Type B pancreatic cell (in vitro differentiated cells): ENCODE measurements at regions not wholly inside any gene's neighbourhood (a gene's known extent, or its start where the extent isn't known, plus 50 kb on each side); places are given as distances from the start of the nearest gene placed in this dataset.
"Not testable (repeated sequence)": the region's sequence is repeated elsewhere in the genome, so short reads cannot be mapped to it uniquely, and the experiment has no call there.

Experiments used
- DNase-seq: peaks from one replicate; pipeline ENCODE4 v3.0.0; 2021; ENCODE audit warnings: mixed read lengths; ENCODE audit not compliant: unreplicated experiment; ENCODE audit errors: extremely low spot score
- H3K27ac Mint-ChIP-seq: 2 replicates; pipeline ENCODE4 v1.8.0; 2021; ENCODE audit warnings: mild to moderate bottlenecking, mixed read lengths
- H3K27me3 Mint-ChIP-seq: 2 replicates; pipeline ENCODE4 v1.8.0; 2021; ENCODE audit warnings: mixed read lengths
- H3K36me3 Mint-ChIP-seq: 2 replicates; pipeline ENCODE4 v1.8.0; 2021; ENCODE audit warnings: mixed read lengths
- H3K4me1 Mint-ChIP-seq: one replicate; pipeline ENCODE4 v1.8.0; 2021; ENCODE audit warnings: mixed read lengths; ENCODE audit not compliant: unreplicated experiment
- H3K4me3 Mint-ChIP-seq: 2 replicates; pipeline ENCODE4 v1.8.0; 2021; ENCODE audit warnings: mild to moderate bottlenecking, mixed read lengths
- H3K9me3 Mint-ChIP-seq: 2 replicates; pipeline ENCODE4 v1.8.0; 2021; ENCODE audit warnings: mixed read lengths
- TF ChIP-seq, protein P1 (sequence below): fragments of 200-600 bp; sonication (generic); conservative IDR thresholded peaks from 2 replicates; pipeline ENCODE4 v1.5.0; 2021; ENCODE audit warnings: antibody characterized with exemption, mild to moderate bottlenecking

DNA sequence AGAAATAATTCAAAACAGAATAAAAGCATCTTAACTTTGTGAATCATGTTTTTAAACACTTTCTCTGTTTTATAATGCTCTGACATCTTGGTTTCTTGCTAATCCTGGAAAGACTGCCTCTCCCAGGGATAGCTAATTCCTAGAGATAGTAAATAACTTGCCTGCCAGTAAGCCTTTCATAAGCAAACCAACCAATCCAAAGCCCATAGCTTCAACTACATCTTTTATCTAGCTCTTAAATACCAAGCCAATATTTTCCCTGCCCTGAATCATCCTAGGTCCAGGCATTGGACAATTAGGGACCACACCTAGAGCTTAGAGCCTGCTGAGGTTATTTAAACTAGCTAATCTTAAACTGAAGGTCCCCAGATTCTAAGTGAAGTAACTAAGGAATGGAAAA lies 223.7 kb upstream of the DIPK2B start:
- no peak overlapping the region for H3K4me3 Mint-ChIP-seq
- H3K36me3 Mint-ChIP-seq = no peaks in the 10 kb centered on the region
- no peaks in the 10 kb centered on the region for H3K9me3 Mint-ChIP-seq
- H3K4me1 Mint-ChIP-seq = no peaks in the 10 kb centered on the region
- DNase-seq = no peak
- TF ChIP-seq, protein P1, sequence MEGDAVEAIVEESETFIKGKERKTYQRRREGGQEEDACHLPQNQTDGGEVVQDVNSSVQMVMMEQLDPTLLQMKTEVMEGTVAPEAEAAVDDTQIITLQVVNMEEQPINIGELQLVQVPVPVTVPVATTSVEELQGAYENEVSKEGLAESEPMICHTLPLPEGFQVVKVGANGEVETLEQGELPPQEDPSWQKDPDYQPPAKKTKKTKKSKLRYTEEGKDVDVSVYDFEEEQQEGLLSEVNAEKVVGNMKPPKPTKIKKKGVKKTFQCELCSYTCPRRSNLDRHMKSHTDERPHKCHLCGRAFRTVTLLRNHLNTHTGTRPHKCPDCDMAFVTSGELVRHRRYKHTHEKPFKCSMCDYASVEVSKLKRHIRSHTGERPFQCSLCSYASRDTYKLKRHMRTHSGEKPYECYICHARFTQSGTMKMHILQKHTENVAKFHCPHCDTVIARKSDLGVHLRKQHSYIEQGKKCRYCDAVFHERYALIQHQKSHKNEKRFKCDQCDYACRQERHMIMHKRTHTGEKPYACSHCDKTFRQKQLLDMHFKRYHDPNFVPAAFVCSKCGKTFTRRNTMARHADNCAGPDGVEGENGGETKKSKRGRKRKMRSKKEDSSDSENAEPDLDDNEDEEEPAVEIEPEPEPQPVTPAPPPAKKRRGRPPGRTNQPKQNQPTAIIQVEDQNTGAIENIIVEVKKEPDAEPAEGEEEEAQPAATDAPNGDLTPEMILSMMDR = no peak
- H3K27me3 Mint-ChIP-seq = no peaks in the 10 kb centered on the region
- H3K27ac Mint-ChIP-seq = peak overlapping the region; percentile 27

DNA sequence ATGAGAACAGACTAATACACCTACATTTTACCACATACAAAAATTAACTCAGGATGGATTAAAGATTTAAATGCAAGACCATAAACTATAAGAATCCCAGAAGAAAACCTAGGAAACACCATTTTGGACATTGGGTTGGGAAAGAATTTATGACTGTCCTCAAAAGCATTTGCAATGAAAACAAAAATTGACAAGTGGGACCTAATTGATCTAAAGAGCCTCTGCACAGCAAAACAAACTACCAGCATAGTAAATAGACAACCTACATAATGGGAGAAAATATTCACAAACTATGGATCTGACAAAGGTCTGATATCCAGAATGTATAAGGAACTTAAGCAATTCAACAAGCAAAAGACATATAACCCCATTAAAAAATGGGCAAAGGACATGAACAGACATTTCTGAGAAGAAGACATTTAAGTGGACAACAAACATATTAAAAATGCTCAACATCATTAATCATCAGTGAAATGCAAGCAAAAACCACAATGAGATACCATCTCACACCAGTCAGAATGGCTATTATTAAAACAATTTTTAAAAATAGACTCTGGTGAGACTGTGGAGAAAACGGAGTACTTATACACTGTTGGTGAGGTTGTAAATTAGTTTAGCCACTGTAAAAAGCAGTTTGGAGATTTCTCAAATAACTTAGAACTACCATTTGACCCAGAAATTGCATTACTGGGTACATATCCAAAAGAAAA lies 221.7 kb upstream of the DIPK2B start:
- Mint-ChIP-seq H3K27ac (no peak overlapping the region), H3K9me3 (no peaks in the 10 kb centered on the region), H3K36me3 (no peaks in the 10 kb centered on the region), H3K4me3 (no peak overlapping the region), H3K27me3 (no peaks in the 10 kb centered on the region), H3K4me1 (no peaks in the 10 kb centered on the region)
- TF ChIP-seq, protein P1 = no peak
- no peak for DNase-seq

DNA sequence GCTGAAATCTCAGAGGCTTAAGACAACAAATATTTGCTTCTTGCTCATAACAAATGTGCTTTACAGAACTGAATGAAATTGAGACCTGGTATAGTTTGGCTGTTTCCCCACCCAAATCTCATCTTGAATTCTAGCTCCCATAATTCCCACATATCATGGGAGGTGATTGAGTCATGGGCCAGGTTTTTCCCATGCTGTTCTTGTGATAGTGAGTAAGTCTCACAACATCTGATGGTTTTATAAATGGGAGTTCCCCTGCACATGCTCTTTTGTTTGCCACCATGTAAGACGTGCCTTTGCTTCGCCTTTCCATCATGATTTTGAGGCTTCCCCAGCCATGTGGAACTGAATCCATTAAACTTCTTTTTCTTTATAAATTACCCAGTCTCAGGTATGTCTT lies 221.1 kb upstream of the DIPK2B start:
- Mint-ChIP-seq H3K4me1 (no peaks in the 10 kb centered on the region), H3K27ac (no peak overlapping the region), H3K4me3 (no peak overlapping the region), H3K36me3 (no peaks in the 10 kb centered on the region), H3K9me3 (no peaks in the 10 kb centered on the region), H3K27me3 (no peaks in the 10 kb centered on the region)
- TF ChIP-seq, protein P1 = no peak
- DNase-seq = no peak

DNA sequence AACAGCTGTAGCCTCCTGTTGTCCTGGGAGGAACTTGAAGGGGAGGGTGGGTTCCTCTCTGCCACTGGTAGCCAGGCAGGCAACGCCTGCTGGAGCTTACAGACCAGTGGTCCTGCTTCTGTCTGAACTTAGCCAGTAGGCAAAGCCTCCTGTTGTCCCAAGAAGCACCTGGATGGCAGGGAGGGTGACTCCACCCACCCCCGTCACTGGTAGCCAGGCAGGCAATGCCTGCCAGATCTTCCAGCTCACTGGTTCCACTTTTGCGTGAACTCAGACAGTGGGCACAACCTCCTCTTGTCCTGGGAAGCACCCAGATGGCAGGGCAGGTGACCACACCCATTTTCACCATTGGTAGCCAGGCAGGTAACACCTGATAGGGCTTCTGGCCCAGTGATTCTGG lies 203.5 kb upstream of the DIPK2B start:
- no peaks in the 10 kb centered on the region for H3K36me3 Mint-ChIP-seq
- TF ChIP-seq, protein P1 = no peak
- H3K4me3 Mint-ChIP-seq = no peak overlapping the region
- no peaks in the 10 kb centered on the region for H3K9me3 Mint-ChIP-seq
- no peaks in the 10 kb centered on the region for H3K27me3 Mint-ChIP-seq
- DNase-seq = no peak
- H3K4me1 Mint-ChIP-seq = peaks cover 5% of the 10 kb centered on the region
- H3K27ac Mint-ChIP-seq = no peak overlapping the region

DNA sequence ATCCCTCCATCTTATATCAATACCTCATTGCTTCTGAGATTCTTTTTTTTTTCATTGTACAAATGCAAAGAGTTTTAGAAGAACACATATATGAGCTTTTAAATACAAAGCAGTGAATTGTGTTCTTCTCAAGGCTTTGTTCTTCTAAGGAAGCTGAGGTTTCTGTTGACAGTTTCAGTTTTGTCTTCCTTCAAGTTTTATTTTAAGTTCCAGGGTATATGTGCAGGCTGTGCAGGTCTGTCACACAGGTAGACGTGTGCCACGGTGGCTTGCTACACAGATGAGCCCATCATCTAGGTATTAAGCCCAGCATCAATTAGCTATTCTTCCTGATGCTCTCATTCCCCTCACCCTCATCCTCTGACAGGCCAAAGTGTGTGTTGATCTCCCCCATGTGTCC lies 201.2 kb upstream of the DIPK2B start:
- TF ChIP-seq, protein P1 = no peak
- no peak overlapping the region for H3K27ac Mint-ChIP-seq
- H3K9me3 Mint-ChIP-seq = no peaks in the 10 kb centered on the region
- H3K4me1 Mint-ChIP-seq = peaks cover 5% of the 10 kb centered on the region
- no peaks in the 10 kb centered on the region for H3K27me3 Mint-ChIP-seq
- no peak for DNase-seq
- no peaks in the 10 kb centered on the region for H3K36me3 Mint-ChIP-seq
- no peak overlapping the region for H3K4me3 Mint-ChIP-seq

DNA sequence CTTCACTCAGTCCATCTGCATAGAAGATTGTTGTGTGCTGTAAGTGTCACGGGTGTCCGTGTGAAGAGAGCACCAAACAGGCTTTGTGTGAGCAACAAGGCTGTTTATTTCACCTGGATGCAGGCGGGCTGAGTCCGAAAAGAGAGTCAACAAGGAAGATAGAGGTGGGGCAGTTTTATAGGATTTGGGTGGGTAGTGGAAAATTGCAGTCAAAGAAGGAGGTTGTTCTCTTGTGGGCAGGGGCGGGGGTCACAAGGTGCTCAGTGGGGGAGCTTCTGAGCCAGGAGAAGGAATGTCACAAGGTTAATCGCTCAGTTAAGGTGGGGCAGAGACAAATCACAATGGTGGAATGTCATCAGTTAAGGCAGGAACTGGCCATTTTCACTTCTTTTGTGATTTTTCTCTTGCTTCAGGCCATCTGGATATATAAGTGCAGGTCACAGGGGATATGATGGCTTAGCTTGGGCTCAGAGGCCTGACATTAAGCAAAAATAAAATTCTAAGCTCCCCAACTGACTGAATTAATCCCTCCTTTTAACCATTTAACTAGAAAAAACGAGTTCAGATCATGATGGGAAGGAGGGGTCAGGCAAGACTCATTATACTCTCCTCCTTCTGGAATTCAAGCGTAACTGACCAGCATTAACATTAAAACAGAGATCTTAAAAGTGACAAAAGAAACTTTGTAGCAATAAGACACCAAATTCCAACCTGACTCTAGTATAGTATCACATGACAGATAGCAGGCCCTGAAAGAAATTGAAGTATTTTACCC lies 200.5 kb upstream of the DIPK2B start:
- H3K27ac Mint-ChIP-seq = peak overlapping the region; percentile 78
- H3K9me3 Mint-ChIP-seq, DNase-seq, H3K36me3 Mint-ChIP-seq, H3K4me1 Mint-ChIP-seq, H3K4me3 Mint-ChIP-seq, H3K27me3 Mint-ChIP-seq: not testable (repeated sequence)
